Stimulated activated CD4-positive, alpha-beta T cell treated with anti-CD3 and anti-CD28 coated beads, TNF-alpha, amount 100 ng/mL, for 48 hours (primary cell): ENCODE measurements at regions not wholly inside any gene's neighbourhood (a gene's known extent, or its start where the extent isn't known, plus 50 kb on each side); places are given as distances from the start of the nearest gene placed in this dataset.

Experiments
- DNase-seq, 3 donors: peaks; one replicate each; pipeline ENCODE4 v3.0.0-alpha.2; 2020; ENCODE audit warnings: low read depth in 3 of 3

- no peak for DNase-seq
These were observed 60.3 kb downstream of the DACT1 start for GRCh38 chr14:58697930-58698642.

- DNase-seq, result no peak
These were observed 62.0 kb downstream of the DACT1 start for GRCh38 chr14:58699681-58700205.

GRCh38 chr14:58701156-58701555 lies 63.4 kb downstream of the DACT1 start:
- no peak for DNase-seq

GRCh38 chr14:58701604-58702003 lies 63.8 kb downstream of the DACT1 start:
- DNase-seq, result no peak

- no peak for DNase-seq
These were observed 64.8 kb downstream of the DACT1 start for GRCh38 chr14:58702441-58703160.

GRCh38 chr14:58703161-58703506 lies 65.4 kb downstream of the DACT1 start:
- DNase-seq, result no peak

- no peak for DNase-seq
These were observed 67.3 kb downstream of the DACT1 start for GRCh38 chr14:58705066-58705465.

GRCh38 chr14:58707949-58708348 lies 70.2 kb downstream of the DACT1 start:
- no peak for DNase-seq

GRCh38 chr14:58709949-58710348 lies 72.2 kb downstream of the DACT1 start:
- no peak for DNase-seq

- no peak for DNase-seq
These were observed 73.6 kb downstream of the DACT1 start for GRCh38 chr14:58711382-58711781.

- no peak for DNase-seq
These were observed 74.6 kb downstream of the DACT1 start for GRCh38 chr14:58712357-58712756.

- no peak for DNase-seq
These were observed 75.9 kb downstream of the DACT1 start for GRCh38 chr14:58713677-58714076.

- DNase-seq, result no peak
These were observed 78.9 kb downstream of the DACT1 start for GRCh38 chr14:58716706-58717105.

- no peak for DNase-seq
These were observed 79.4 kb downstream of the DACT1 start for GRCh38 chr14:58717211-58717610.

- DNase-seq, result no peak
These were observed 80.1 kb downstream of the DACT1 start for GRCh38 chr14:58717813-58718212.

GRCh38 chr14:58718226-58719205 lies 80.8 kb downstream of the DACT1 start:
- no peak for DNase-seq

- no peak for DNase-seq
These were observed 84.0 kb downstream of the DACT1 start for GRCh38 chr14:58721723-58722122.

GRCh38 chr14:58722441-58722840 lies 84.7 kb downstream of the DACT1 start:
- no peak for DNase-seq

GRCh38 chr14:58724206-58724605 lies 86.4 kb downstream of the DACT1 start:
- no peak for DNase-seq

- no peak for DNase-seq
These were observed 86.9 kb downstream of the DACT1 start for GRCh38 chr14:58724702-58725101.

- no peak for DNase-seq
These were observed 87.5 kb downstream of the DACT1 start for GRCh38 chr14:58725226-58725625.

GRCh38 chr14:58725871-58726270 lies 88.1 kb downstream of the DACT1 start:
- no peak for DNase-seq
